Body of pancreas (tissue), 4 donors: ENCODE measurements at regions not wholly inside any gene's neighbourhood (a gene's known extent, or its start where the extent isn't known, plus 50 kb on each side); places are given as distances from the start of the nearest gene placed in this dataset.

ENCODE experiments used
- ATAC-seq: fragments of 150-250 bp; one replicate; pipeline ENCODE4 v1.9.1; 2016
- DNase-seq, 4 donors: peaks; one replicate each; pipeline ENCODE4 v3.0.0-alpha.2; 2019
- H3K27ac ChIP-seq, 4 donors: fragments of 200-600 bp; sonication (generic); 1 replicate in 3 of 4; 2 replicates in 1 of 4; pipeline versions ENCODE4 v1.5.1 to v1.6.1; 2016 to 2019; ENCODE audit warnings: mild to moderate bottlenecking in 1 of 4, mixed read lengths in 1 of 4, moderate library complexity in 1 of 4
- H3K27me3 ChIP-seq, 2 donors: fragments of 200-600 bp; sonication (generic); one replicate each; pipeline ENCODE4 v1.6.0; 2016; ENCODE audit warnings: mild to moderate bottlenecking in 1 of 2
- H3K36me3 ChIP-seq, 2 donors: fragments of 200-600 bp; sonication (generic); replicated peaks in 1 of 2; 2 replicates each; pipeline ENCODE4 v1.5.1; 2016; ENCODE audit warnings: low read depth in 2 of 2; ENCODE audit not compliant: insufficient read depth in 1 of 2
- H3K4me1 ChIP-seq: fragments of 200-600 bp; sonication (generic); one replicate; pipeline ENCODE4 v1.6.0; 2016
- H3K4me3 ChIP-seq, 2 donors: fragments of 200-600 bp; sonication (generic); 1 replicate in 1 of 2; 2 replicates in 1 of 2; pipeline ENCODE4 v1.5.1; 2016 to 2019
- H3K9me3 ChIP-seq, 3 donors: fragments of 200-600 bp; sonication (generic); 1 replicate in 2 of 3; 2 replicates in 1 of 3; pipeline ENCODE4 v1.5.1; 2016
- CTCF ChIP-seq, 7 experiments: fragments of 450-650 bp in 4 of 7; fragments of 200-600 bp in 3 of 7; sonication (generic) in 3 of 7; IDR thresholded peaks; one replicate each; pipeline ENCODE4 v1.5.1; 2016 to 2019; ENCODE audit warnings: antibody characterized with exemption in 7 of 7
- POLR2A ChIP-seq, 3 donors: fragments of 450-650 bp; IDR thresholded peaks; one replicate each; pipeline ENCODE4 v1.6.1; 2016; ENCODE audit warnings: antibody characterized with exemption in 3 of 3, mild to moderate bottlenecking in 2 of 3
- WGBS, 2 donors: methylation state at CpG; one replicate each; pipeline ENCODE4 v1.1.5; 2017; 5-methylcytosine and 5-hydroxymethylcytosine counted together
- intact Hi-C: fragments of 100-400 bp; cut with DNase I; formaldehyde crosslinking; loops from one replicate; pipeline ENCODE4 v1.15.1; 2023

GRCh38 chr12:25645427-25645826, 92.3 kb upstream of the LMNTD1 start:
- H3K4me3 ChIP-seq: no peak overlapping the region
- intact Hi-C loops: no loop called here
- 54 to 92% methylated on average over 4 of the region's 4 CpGs for WGBS, 2 donors

GRCh38 chr12:25651931-25652330, 98.8 kb upstream of the LMNTD1 start:
- TF ChIP-seq CTCF (IDR thresholded peaks at IDR 0.05) (no peak), POLR2A (IDR thresholded peaks at IDR 0.05) (no peak)
- WGBS, 2 donors: 79 to 86% methylated on average over 1 of the region's 1 CpG
- H3K4me1 ChIP-seq: peaks cover 6% of the 10 kb centered on the region
- no peak for ATAC-seq
- H3K9me3 ChIP-seq: no peaks in the 10 kb centered on the region
- H3K36me3 ChIP-seq: no peaks in the 10 kb centered on the region
- DNase-seq: no peak
- intact Hi-C loops: no loop called here
- no peak overlapping the region for H3K27ac ChIP-seq
- H3K27me3 ChIP-seq: no peaks in the 10 kb centered on the region
- H3K4me3 ChIP-seq: no peak overlapping the region

More at GRCh38 chr12:25645427-25645826, 92.3 kb upstream of the LMNTD1 start:
- Histone ChIP-seq H3K27me3 (no peaks in the 10 kb centered on the region), H3K9me3 (no peaks in the 10 kb centered on the region), H3K4me1 (peaks cover 6% of the 10 kb centered on the region), H3K27ac (no peak overlapping the region), H3K36me3 (no peaks in the 10 kb centered on the region)
- DNase-seq (no peak), ATAC-seq (no peak)
- TF ChIP-seq POLR2A (IDR thresholded peaks at IDR 0.05): no peak

- Histone ChIP-seq H3K27ac (no peak overlapping the region), H3K27me3 (no peaks in the 10 kb centered on the region), H3K9me3 (no peaks in the 10 kb centered on the region), H3K4me1 (peaks cover 6% of the 10 kb centered on the region), H3K4me3 (no peak overlapping the region), H3K36me3 (no peaks in the 10 kb centered on the region)
- no peak for ATAC-seq
- TF ChIP-seq POLR2A (IDR thresholded peaks at IDR 0.05): no peak
- TF ChIP-seq CTCF (IDR thresholded peaks at IDR 0.05): no peak
- intact Hi-C loops: no loop called here
- 70 to 77% methylated on average over 2 of the region's 2 CpGs for WGBS, 2 donors
- DNase-seq: no peak
Measured at GRCh38 chr12:25652371-25652770, 99.3 kb upstream of the LMNTD1 start.

- ATAC-seq: no peak
- intact Hi-C loops: no loop called here
- Histone ChIP-seq H3K4me1 (peaks cover 1% of the 10 kb centered on the region), H3K9me3 (no peaks in the 10 kb centered on the region), H3K27ac (no peak overlapping the region), H3K36me3 (no peaks in the 10 kb centered on the region), H3K27me3 (no peaks in the 10 kb centered on the region), H3K4me3 (no peak overlapping the region)
- TF ChIP-seq POLR2A (IDR thresholded peaks at IDR 0.05): no peak
- no peak for TF ChIP-seq CTCF (IDR thresholded peaks at IDR 0.05)
- WGBS, 2 donors: 77 to 81% methylated on average over 8 of the region's 8 CpGs
- peak in 3 of 4 donors; percentile 20 to 23 (median 20) for DNase-seq
Measured at GRCh38 chr12:25653487-25654175, 100.5 kb upstream of the LMNTD1 start.

- H3K4me3 ChIP-seq: no peak overlapping the region
- intact Hi-C loops: no loop called here
- no peaks in the 10 kb centered on the region for H3K9me3 ChIP-seq
- ATAC-seq (no peak), DNase-seq (peak in 1 of 4 donors; percentile 24)
- no peaks in the 10 kb centered on the region for H3K36me3 ChIP-seq
- no peak for TF ChIP-seq POLR2A (IDR thresholded peaks at IDR 0.05)
- no peak for TF ChIP-seq CTCF (IDR thresholded peaks at IDR 0.05)
- H3K27me3 ChIP-seq: no peaks in the 10 kb centered on the region
- WGBS, 2 donors: 49 to 65% methylated on average over 4 to 5 of the region's 5 CpGs
- no peaks in the 10 kb centered on the region for H3K4me1 ChIP-seq
- no peak overlapping the region for H3K27ac ChIP-seq
Measured at GRCh38 chr12:25655702-25656101, 102.6 kb upstream of the LMNTD1 start.
